BLaER1 (cell line): ENCODE measurements at regions not wholly inside any gene's neighbourhood (a gene's known extent, or its start where the extent isn't known, plus 50 kb on each side); places are given as distances from the start of the nearest gene placed in this dataset.
"Not testable (repeated sequence)": the region's sequence is repeated elsewhere in the genome, so short reads cannot be mapped to it uniquely, and the experiment has no call there.

Experiments
- H3K27ac ChIP-seq: shearing (Covaris generic); formaldehyde crosslinking; 2 replicates; pipeline ENCODE4 v1.8.1; 2022
- H3K27me3 ChIP-seq: shearing (Covaris generic); formaldehyde crosslinking; 2 replicates; pipeline ENCODE4 v1.8.1; 2022
- H3K36me3 ChIP-seq: shearing (Covaris generic); formaldehyde crosslinking; 2 replicates; pipeline ENCODE4 v1.8.1; 2022
- H3K4me1 ChIP-seq: shearing (Covaris generic); formaldehyde crosslinking; 2 replicates; pipeline ENCODE4 v1.8.1; 2022
- H3K4me2 ChIP-seq: shearing (Covaris generic); formaldehyde crosslinking; 2 replicates; pipeline ENCODE4 v1.8.1; 2022
- H3K4me3 ChIP-seq: shearing (Covaris generic); formaldehyde crosslinking; 2 replicates; pipeline ENCODE4 v1.8.1; 2022
- H3K9ac ChIP-seq: shearing (Covaris generic); formaldehyde crosslinking; 2 replicates; pipeline ENCODE4 v1.8.1; 2022
- H3K9me3 ChIP-seq: shearing (Covaris generic); formaldehyde crosslinking; 2 replicates; pipeline ENCODE4 v1.8.1; 2022
- H4K20me1 ChIP-seq: shearing (Covaris generic); formaldehyde crosslinking; 2 replicates; pipeline ENCODE4 v1.8.1; 2022
- Cebpa-rat ChIP-seq: shearing (Covaris generic); IDR thresholded peaks from 2 replicates; pipeline ENCODE4 v1.8.1; 2022

DNA sequence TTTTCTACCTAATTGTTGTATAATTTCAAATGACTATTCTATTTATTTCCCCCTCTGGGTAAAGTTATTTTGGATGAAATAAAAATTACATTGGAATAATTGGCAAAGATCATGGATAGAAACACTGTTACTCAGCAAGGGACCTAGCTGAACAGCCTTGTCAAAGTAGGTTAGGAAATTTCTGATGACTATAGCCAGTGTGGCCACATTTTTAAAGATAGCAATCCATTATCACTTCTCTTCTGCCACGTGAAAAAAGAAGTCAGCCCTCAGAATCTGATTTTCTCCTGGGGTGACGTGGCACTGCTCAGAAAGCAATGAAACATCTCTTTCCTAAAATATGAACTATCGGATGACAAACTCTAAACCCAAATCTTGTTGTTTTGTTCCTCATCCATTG is 784.2 kb upstream of the RIOK2 start:
- no peaks in the 10 kb centered on the region for H4K20me1 ChIP-seq
- H3K9ac ChIP-seq, result no peak overlapping the region
- no peak for TF ChIP-seq Cebpa-rat
- no peaks in the 10 kb centered on the region for H3K4me1 ChIP-seq
- H3K36me3 ChIP-seq, result no peaks in the 10 kb centered on the region
- H3K27me3 ChIP-seq, result no peaks in the 10 kb centered on the region
- no peaks in the 10 kb centered on the region for H3K9me3 ChIP-seq
- no peak overlapping the region for H3K27ac ChIP-seq
- H3K4me3 ChIP-seq, result no peak overlapping the region
- H3K4me2 ChIP-seq, result no peak overlapping the region

GRCh38 chr5:97968346-97968745 is 785.3 kb upstream of the RIOK2 start:
- H3K4me3 ChIP-seq, result no peak overlapping the region
- no peak overlapping the region for H3K27ac ChIP-seq
- H3K9me3 ChIP-seq, result no peaks in the 10 kb centered on the region
- TF ChIP-seq Cebpa-rat, result no peak
- no peak overlapping the region for H3K4me2 ChIP-seq
- no peaks in the 10 kb centered on the region for H4K20me1 ChIP-seq
- no peak overlapping the region for H3K9ac ChIP-seq
- H3K36me3 ChIP-seq, result no peaks in the 10 kb centered on the region
- no peaks in the 10 kb centered on the region for H3K27me3 ChIP-seq
- H3K4me1 ChIP-seq, result no peaks in the 10 kb centered on the region

DNA sequence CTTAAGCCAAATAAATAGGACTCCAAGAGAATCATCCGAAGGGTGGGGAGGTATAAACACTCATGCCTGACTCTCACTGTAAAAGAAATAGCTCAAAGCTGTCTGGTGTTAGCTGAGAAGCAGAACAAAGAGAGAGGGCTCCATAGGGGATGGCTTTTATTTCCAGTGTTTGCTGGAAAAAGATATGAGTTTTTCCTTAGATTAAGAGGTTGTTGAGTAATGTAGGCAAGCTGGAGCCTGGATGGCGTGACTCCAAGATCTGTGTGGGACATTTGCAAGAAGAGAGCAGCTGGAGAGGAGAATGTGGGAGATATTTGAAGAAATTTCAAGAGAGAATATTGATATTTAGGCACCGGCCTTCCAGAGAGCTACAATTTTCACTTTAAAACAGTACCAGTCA is 793.7 kb upstream of the RGMB start:
- Histone ChIP-seq H3K27me3 (no peaks in the 10 kb centered on the region), H3K9ac (no peak overlapping the region), H3K36me3 (no peaks in the 10 kb centered on the region), H3K9me3 (no peaks in the 10 kb centered on the region), H3K27ac (no peak overlapping the region), H3K4me3 (no peak overlapping the region), H3K4me1 (no peaks in the 10 kb centered on the region), H3K4me2 (no peak overlapping the region), H4K20me1 (no peaks in the 10 kb centered on the region)
- no peak for TF ChIP-seq Cebpa-rat

DNA sequence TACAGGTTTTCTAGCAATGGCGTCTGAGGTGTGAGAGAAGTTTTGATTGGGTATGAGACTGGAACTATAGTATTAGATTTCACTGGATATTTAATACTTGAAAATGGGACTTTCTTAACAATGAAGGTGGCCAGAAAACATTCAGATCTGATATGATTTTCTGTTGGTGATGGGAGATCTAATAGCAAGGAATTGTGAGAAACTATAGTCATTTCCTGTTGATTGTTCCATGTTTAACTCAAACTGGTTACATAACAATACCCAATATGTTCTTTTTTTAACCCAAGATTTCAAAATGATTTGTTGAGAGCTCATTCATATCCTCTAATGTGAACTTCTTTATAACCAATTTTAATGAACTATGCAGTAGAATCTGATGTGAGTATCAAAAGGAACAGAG is 793.2 kb upstream of the RGMB start:
- Histone ChIP-seq H3K27ac (no peak overlapping the region), H3K4me3 (no peak overlapping the region), H3K27me3 (no peaks in the 10 kb centered on the region), H3K4me1 (no peaks in the 10 kb centered on the region), H3K9me3 (no peaks in the 10 kb centered on the region), H3K9ac (no peak overlapping the region), H3K4me2 (no peak overlapping the region), H4K20me1 (no peaks in the 10 kb centered on the region), H3K36me3 (no peaks in the 10 kb centered on the region)
- no peak for TF ChIP-seq Cebpa-rat

- Histone ChIP-seq H3K9me3 (no peaks in the 10 kb centered on the region), H3K9ac (no peak overlapping the region), H4K20me1 (no peaks in the 10 kb centered on the region), H3K36me3 (no peaks in the 10 kb centered on the region), H3K27ac (no peak overlapping the region), H3K27me3 (no peaks in the 10 kb centered on the region), H3K4me1 (no peaks in the 10 kb centered on the region), H3K4me3 (no peak overlapping the region), H3K4me2 (no peak overlapping the region)
- TF ChIP-seq Cebpa-rat, result no peak
These were observed 787.4 kb upstream of the RGMB start for GRCh38 chr5:97986069-97986468.

DNA sequence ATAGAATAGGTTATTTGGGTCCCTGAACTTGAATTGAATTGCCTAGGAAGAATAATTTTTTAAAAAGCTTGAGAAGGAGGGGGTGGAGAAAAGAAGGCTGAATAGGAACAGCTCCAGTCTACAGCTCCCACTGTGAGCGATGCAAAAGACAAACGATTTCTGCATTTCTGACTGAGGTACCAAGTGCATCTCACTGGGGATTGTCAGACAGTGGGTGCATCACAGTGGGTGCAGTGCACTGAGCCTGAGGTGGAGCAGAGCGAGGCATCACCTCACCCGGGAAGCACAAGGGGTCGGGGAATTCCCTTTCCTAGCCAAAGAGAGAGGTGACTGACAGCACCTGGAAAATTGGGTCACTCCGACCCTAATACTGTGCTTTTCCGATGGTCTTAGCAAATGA is 782.2 kb upstream of the RGMB start:
- TF ChIP-seq Cebpa-rat, result no peak
- H4K20me1 ChIP-seq, result no peaks in the 10 kb centered on the region

GRCh38 chr5:97998941-97999340 is 774.5 kb upstream of the RGMB start:
- Histone ChIP-seq H3K9me3 (0 out of 2 replicates have a peak, but pooled peaks cover 4% of the 10 kb centered on the region), H3K4me1 (no peaks in the 10 kb centered on the region), H3K36me3 (no peaks in the 10 kb centered on the region), H3K9ac (no peak overlapping the region), H4K20me1 (no peaks in the 10 kb centered on the region), H3K4me3 (no peak overlapping the region), H3K27ac (no peak overlapping the region), H3K4me2 (no peak overlapping the region), H3K27me3 (no peaks in the 10 kb centered on the region)
- no peak for TF ChIP-seq Cebpa-rat

More for the DNA sequence above, 782.2 kb upstream of the RGMB start:
- Histone ChIP-seq H3K4me3 (no peak overlapping the region), H3K4me1 (no peaks in the 10 kb centered on the region), H3K27me3 (no peaks in the 10 kb centered on the region), H3K4me2 (no peak overlapping the region), H3K9me3 (peaks cover 7% of the 10 kb centered on the region; the same call in 1 of the 2 replicates), H3K9ac (no peak overlapping the region), H3K27ac (no peak overlapping the region), H3K36me3 (no peaks in the 10 kb centered on the region)

GRCh38 chr5:98004463-98004862 is 769.0 kb upstream of the RGMB start:
- H3K4me3 ChIP-seq, result no peak overlapping the region
- H3K9ac ChIP-seq, result no peak overlapping the region
- H3K4me1 ChIP-seq, result no peaks in the 10 kb centered on the region
- no peaks in the 10 kb centered on the region for H4K20me1 ChIP-seq
- H3K4me2 ChIP-seq, result no peak overlapping the region
- H3K27me3 ChIP-seq, result no peaks in the 10 kb centered on the region
- H3K27ac ChIP-seq, result no peak overlapping the region
- H3K36me3 ChIP-seq, result no peaks in the 10 kb centered on the region
- TF ChIP-seq Cebpa-rat, result no peak
- H3K9me3 ChIP-seq, result no peaks in the 10 kb centered on the region

- H3K9ac ChIP-seq, result no peak overlapping the region
- TF ChIP-seq Cebpa-rat, result no peak
- no peaks in the 10 kb centered on the region for H4K20me1 ChIP-seq
- H3K4me3 ChIP-seq, result no peak overlapping the region
- H3K27me3 ChIP-seq, result no peaks in the 10 kb centered on the region
- no peaks in the 10 kb centered on the region for H3K9me3 ChIP-seq
- no peak overlapping the region for H3K27ac ChIP-seq
- no peak overlapping the region for H3K4me2 ChIP-seq
- no peaks in the 10 kb centered on the region for H3K36me3 ChIP-seq
- no peaks in the 10 kb centered on the region for H3K4me1 ChIP-seq
These were observed 756.7 kb upstream of the RGMB start for GRCh38 chr5:98016771-98017170.

DNA sequence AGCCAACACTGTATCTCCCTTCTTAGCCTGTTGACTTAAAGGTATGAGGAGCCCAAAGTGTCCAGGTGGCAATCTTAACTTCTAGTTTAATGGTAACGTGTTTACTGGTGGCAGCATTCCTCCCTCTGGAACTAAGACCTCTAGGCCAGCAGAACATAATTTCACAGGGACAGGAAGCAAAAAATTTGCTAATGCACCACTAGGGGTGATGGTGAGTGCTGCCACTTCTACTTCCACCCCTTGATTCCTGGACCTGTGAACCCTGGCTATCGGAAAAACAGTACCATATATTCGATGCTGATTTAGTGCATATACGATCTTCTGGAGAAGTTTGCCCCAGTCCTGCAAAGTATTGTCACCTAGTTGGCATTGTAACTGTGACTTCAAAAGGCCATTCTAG is 743.2 kb upstream of the RGMB start:
- not testable (repeated sequence) for H4K20me1 ChIP-seq, H3K4me1 ChIP-seq, H3K27ac ChIP-seq, H3K9me3 ChIP-seq, H3K4me3 ChIP-seq, H3K9ac ChIP-seq, H3K4me2 ChIP-seq, H3K36me3 ChIP-seq, H3K27me3 ChIP-seq

GRCh38 chr5:98031036-98031435 is 742.4 kb upstream of the RGMB start:
- not testable (repeated sequence) for H3K36me3 ChIP-seq, H3K27ac ChIP-seq, H3K4me1 ChIP-seq, H3K9me3 ChIP-seq, H3K4me3 ChIP-seq, H3K27me3 ChIP-seq, H4K20me1 ChIP-seq, H3K9ac ChIP-seq, H3K4me2 ChIP-seq
